ENCODE measurements at regions not wholly inside any gene's neighbourhood (a gene's known extent, or its start where the extent isn't known, plus 50 kb on each side); places are given as distances from the start of the nearest gene placed in this dataset.
"Not testable (repeated sequence)": the region's sequence is repeated elsewhere in the genome, so short reads cannot be mapped to it uniquely, and the experiment has no call there.

DNA sequence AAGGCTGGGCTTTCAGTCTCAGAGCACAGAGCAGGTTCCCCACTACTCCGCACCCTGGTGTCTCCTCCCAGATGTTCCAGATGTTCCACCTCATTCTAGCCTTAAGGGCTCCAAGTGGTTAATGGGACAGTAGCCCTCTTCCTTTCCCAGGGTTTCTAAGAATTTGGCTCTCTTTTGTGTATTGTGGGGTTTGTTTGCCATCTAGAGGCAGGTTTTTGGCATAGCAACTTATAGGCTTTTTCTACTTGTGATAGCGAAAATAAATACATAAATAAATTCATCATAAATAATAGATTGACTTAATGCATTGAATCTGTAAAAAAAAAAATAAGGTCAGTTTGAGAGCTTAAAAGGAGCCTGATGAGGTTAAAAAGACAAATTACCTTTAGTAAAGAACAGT, 86.1 kb upstream of the XKR3 start:
- DNase-seq (ENCODE audit: low spot score), result not testable (repeated sequence)
- FAIRE-seq, result peak; percentile 87

DNA sequence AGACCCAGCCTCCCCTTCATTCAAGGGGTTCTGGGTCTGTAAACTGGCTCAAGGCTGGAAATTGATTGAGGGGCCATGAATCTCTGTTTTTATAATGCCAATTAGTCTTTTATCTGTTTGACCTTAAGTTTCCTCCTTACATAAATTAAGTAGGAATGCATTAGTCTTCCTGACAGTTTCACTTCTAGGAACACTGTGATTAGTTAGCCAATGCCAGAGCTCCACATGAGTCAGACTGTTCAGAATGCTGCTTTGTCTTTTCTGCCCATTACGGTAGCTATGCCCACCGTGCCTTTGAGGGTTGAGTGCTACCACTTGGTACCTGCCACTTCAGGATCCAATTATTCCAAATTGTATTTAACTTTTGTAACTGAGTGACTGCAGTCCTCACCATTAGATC, 76.8 kb upstream of the XKR3 start:
- DNase-seq (ENCODE audit: low spot score), result peak; percentile 66

DNA sequence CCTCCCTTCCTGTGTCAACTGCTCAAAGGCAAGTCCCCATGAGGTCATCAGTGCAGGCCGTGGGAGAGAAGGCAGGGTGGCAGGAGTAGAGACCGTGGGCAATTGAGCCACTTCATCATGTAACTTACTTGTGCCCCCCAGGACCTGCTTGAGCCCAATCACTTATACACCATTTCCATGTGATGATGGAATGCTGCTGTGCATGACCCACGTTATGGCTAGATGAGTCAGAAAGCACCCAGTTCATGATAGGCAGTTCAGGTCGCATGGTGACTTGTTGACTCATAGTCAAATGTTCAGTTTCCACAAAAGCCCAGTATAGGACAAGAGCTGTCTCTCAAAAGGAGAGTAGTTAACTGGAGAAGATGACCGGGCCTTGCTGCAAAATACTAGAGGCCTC, 76.4 kb upstream of the XKR3 start:
- DNase-seq (ENCODE audit: low spot score) (peak; percentile 75), FAIRE-seq (peak; percentile 91)

More for the DNA sequence above, 76.8 kb upstream of the XKR3 start:
- FAIRE-seq, result not testable (repeated sequence)

DNA sequence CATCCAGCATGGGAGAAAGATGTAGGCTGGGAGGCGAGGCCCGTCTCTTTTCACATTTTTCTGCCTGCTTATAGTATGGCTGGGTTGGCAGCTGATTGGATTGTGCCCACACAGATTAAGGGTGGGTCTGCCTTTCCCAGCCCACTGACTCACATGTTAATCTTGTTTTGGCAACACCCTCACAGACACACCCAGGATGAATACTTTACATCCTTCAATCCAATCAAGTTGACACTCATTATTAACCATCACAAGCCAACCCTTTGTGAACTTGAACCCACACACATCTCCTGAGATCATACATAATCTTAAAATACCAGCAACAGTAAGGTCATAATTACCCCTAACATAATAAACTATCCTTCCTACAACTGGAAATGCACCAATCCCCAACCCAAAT, 74.1 kb upstream of the XKR3 start:
- not testable (repeated sequence) for FAIRE-seq

DNA sequence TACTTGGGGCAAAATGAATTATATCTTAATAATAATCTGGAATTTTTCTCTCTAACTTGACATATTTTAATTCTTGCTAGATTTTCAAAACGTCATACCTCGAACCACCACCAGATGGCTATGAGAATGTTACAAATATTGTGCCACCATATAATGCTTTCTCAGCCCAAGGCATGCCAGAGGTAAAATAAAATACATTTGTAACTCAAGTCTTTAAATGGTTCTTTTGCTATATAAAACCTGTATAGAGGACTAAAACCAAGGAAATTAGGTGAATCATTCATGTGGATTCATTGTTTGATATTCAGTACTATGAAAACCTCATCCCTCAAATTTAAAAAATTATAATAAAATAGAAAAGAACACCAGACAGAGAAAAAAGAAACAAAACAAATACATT, 72.2 kb upstream of the XKR3 start:
- not testable (repeated sequence) for DNase-seq (ENCODE audit: low spot score); FAIRE-seq

More for the DNA sequence above, 74.1 kb upstream of the XKR3 start:
- DNase-seq (ENCODE audit: low spot score), result not testable (repeated sequence)

DNA sequence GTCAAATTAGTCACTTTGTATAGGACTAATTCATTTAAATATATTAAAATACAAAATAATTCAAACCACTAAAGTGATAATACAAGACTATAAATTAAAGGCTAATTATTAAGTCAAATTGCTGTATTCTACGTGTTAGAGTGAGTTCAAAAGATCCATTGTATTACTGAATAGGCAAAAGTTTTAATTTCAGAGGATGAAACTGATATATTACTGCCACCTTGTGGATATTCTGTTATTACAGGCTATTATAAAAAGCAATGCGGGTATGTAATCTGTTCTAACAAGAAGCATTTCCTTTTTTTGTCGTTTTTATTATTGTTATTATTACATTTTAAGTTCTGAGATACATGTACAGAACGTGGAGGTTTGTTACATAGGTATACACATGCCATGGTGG, 66.7 kb upstream of the XKR3 start:
- DNase-seq (ENCODE audit: low spot score), result not testable (repeated sequence)
- peak; percentile 75 for FAIRE-seq

DNA sequence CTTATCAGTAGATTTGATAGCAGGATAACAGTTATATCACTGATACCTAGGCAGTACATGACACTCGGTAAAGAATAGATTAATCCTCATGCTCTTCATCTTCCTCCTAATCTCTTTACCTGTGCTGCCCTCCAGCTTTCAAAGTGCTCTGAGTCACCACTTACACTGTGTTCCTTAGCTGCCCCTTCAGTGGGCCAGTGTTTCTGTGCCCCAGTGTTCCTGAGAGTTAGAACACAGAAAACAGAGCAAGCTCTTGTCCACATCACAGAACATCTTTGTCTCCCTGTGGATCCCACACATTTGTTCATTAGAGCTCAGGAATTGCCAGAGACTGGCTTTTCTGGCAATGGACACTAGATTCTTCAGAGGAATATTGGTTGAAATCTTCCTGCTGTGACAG, 51.1 kb upstream of the XKR3 start:
- not testable (repeated sequence) for DNase-seq (ENCODE audit: low spot score); FAIRE-seq
